Limb (tissue), 2 donors: ENCODE measurements at regions not wholly inside any gene's neighbourhood (a gene's known extent, or its start where the extent isn't known, plus 50 kb on each side); places are given as distances from the start of the nearest gene placed in this dataset.
"Not testable (repeated sequence)": the region's sequence is repeated elsewhere in the genome, so short reads cannot be mapped to it uniquely, and the experiment has no call there.

Experiments
- DNase-seq, 2 donors: peaks; one replicate each; pipeline ENCODE4 v3.0.0-alpha.2; 2016; ENCODE audit errors: extremely low spot score in 2 of 2

DNA sequence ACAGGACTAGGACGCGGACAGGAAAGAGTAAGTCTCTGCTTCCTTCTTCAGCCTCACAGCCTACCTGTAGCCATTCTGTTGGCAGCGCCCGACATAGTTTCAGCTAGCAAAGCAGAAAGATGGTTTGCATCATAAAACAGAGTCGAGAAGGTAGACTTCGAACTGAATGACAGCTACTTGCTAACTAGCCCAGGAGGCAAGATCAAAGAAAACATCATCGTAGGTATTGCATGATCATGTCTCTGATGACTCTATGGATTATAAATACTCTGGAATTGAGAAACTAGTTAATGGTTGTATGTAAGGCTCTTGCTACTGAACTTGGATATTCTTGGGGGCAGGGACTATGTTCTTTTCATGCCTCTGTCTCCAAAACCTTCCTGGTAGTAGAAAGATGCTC is 333.1 kb upstream of the KLF3 start:
- DNase-seq, result no peak

DNA sequence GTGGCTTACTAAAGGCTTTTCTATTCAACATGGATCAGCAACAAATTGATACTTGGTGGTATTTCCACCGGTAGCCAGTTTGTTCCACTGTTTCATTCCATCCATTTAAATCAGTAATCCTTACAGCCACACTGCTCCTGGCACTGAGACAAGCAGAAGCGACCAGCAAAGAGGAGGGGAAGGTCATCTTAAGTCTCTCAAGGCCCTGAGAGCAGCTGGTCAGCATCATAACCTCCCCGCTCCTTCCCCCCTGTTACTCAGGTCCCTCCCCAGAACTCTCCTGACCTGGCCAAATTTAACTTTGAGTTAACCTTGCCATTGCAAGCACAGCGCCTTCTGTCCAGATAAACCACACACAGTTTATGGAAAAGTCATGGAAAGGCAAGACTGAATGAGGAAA is 331.3 kb upstream of the KLF3 start:
- DNase-seq, result no peak

DNA sequence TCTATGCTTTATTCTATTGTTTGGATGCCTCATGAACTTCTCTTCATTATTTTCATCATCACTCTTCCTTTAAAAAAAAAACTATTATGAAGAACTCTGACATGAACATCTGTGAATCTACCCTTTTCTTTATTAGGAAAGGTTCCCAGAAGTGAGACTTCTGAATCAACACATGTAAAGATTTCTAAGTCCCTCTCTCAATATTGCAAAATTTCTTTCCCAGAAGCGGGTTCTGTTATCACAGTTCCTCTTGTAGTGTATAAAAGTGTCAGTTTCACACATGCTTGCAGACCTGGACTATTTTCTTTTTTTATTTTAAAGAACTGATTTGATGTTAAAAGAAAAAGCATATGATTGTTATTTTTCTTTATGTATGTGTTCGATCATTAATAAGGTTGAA is 330.8 kb upstream of the KLF3 start:
- no peak for DNase-seq

DNA sequence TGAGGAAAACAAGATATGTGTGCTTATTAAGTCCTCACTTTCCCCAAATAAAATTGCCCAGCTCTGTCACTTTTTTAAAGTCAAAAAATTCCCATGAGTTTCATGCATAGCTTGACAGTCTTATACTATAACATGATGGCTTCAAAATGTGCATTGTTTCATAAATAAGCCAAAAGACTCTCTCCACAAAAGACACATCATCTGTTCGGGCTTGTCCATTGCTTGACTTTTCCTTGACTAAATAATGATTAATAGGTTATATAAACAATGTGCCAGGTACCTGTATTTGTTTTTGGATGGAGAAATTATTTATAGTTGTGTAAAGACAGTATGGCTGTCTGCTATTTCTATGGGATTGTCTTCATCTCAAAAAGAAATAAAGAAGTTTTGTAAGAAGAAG is 329.2 kb upstream of the KLF3 start:
- DNase-seq, result no peak

DNA sequence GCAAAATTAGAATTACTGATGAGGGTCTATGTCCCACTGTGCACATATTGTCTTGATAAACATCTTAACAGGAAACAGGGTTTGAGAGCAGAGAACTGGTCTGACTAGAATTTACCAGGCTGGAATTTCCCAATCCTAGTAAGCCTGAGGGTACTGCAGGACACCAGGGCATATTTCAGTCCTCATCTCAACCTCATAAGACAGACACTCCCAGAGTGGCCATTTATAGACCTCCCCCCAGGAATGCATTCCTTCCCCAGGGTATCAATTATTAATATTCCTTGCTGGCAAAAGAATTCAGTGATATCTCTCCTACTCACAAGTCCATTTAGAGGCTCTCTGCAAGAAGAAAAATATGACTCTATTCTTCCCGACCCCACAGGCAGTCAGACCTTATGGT is 325.1 kb upstream of the KLF3 start:
- DNase-seq, result not testable (repeated sequence)

DNA sequence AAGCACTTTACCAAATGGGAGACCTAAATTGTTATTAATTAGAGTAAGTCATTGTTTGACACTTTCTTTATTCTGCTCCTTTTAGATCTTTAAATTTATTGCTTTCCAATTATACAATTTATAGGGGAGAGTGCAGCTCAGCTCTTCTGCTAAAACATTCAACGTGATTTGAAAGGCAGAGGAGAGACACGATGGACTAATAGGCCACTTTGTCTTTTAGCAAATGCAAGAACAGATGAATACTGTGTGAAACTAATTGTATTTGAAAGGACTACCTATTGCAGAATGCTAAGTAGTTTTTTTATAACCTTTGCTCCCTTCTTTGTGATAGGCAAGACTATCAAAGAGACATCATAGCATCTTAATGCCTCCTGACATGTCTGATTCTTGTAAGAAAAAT is 320.4 kb upstream of the KLF3 start:
- DNase-seq, result no peak

DNA sequence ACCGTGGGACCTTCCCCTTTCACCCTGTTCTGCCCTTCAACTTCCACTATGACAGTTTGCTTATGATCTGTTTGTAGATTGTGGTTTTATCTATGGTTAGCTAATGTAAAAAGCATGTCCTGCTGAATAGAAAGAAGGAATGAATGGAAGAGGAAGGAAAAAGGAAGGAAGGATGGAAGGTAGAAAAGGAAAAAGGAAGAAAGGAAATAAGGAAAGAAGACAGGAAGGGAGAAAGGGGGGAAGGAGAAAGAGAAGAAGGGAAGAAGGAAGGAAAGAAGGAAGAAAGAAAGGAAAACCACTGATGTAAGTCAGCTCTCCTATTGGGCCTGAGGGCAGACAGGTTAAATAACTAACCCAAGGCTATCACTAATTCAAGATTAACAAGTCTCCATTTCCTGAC is 319.1 kb upstream of the KLF3 start:
- DNase-seq, result no peak

DNA sequence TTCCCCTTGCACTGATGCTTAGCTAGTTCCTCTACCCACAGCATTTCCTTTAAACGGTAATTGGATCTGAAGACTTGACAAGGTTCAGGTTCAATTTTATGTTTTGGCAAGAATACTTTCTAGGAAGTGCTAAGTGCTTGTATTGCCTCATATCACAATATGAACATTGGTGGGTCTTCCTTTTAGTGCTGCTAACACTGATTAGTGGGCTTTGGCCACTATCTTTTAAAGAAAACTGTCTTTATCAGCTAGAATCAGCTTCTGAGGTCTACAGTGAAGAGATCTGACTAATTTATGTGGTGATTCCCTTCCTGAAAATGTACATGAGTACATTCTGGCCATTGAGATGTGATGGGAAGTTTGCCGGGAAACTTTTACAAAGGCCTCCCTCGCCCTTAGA is 316.7 kb upstream of the KLF3 start:
- no peak for DNase-seq

DNA sequence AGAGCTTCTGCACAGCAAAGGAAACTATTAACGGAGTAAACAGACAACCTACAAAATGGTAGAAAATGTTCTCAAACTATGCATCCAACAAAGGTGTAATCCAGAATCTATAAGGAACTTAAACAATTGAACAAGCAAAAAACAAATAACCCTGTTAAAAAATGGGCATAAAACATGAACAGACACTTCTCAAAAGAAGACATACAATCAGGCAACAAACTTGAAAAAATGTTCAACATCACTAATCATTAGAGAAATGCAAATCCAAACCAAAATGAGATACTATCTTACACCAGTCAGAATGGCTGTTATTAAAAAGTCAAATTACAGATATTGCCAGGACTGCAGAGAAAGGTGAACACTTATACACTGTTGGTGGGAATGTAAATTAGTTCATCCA is 309.6 kb upstream of the KLF3 start:
- DNase-seq, result no peak

DNA sequence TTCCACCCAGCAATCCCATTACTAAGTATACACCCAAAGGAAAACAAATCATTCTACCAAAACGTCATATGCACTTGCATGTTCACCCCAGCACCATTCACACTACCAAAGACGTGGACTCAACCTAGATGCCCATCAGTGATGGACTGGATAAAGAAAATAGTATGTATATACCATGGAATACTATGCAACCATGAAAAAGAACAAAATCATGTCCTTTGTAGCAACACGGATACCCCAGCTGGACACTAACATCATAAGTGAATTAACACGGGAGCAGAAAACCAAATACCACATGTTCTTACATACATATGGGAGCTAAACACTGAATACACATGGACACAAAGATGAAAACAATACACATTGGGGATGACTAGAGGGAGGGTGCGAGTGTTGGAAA is 309.1 kb upstream of the KLF3 start:
- no peak for DNase-seq

DNA sequence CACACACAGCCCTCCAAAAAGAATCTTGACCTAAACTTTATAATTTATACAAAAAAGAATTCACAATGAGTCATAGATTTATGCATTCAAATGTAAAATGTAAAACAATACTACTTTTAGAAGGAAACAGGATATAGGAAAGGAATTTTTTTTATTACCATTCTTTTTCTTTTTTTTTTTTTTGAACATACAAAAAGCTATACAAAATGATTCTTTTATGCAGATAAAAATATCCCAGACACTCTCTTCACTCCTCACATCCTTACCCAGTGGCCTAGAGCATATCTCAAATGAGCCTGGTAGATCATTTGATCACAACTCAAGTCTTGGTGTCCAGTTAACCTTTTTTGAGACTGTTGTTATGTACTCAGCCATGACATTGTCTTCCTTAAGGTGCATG is 307.3 kb upstream of the KLF3 start:
- DNase-seq, result no peak

DNA sequence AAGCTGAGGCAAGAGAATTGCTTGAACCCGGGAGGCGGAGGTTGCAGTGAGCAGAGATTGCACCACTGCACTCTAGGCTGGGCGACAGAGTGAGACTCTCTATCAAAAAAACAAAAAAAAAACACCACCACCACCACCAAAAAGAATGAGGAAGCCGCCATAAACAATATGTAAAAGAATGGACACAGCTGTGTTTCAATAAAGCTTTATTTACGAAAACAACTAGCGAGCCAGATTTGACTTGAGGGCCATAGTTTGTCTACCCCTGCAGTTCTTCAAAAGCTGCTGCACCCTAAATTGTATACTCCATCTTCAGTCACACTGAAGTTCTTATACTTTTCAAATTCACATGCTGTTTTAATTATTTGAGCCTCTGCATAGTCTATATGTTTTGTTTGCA is 306.5 kb upstream of the KLF3 start:
- DNase-seq, result no peak

DNA sequence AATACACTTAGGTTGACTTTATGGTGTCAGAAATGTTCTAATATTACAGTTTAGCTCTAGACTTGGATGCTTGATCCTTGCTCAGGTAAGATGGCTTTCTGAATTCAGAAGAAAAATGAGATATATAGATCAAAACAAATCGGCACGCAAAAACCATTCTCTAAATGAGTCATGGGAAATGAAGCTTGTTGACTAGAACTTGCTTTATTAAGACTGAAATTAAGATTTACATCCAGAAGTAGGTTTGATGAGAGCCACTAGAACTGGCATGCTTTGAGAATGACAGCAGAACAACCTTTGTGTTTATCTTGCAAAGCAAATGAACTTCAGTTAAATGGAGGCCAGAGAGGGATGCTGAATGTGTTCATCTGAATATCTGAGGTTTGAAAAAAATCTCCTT is 304.9 kb upstream of the KLF3 start:
- DNase-seq, result no peak

DNA sequence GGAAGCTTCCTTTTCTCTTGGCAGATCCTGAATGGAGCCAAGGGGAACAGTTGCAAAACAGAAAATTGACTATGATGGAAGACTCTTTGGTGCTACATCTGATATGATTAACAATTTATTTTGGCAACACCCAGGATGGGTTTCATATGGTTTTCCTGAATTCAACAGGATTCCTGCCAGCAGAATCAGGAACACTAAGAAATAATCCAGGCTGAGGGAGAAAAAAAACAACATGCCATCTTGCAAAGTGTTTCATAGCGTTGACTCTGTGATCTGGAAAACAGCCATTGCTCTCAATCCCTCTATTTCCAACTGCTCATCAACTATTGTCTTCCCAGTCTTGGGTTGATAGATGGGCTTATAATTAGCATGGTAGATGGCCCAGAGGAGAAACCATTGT is 303.8 kb upstream of the KLF3 start:
- no peak for DNase-seq

DNA sequence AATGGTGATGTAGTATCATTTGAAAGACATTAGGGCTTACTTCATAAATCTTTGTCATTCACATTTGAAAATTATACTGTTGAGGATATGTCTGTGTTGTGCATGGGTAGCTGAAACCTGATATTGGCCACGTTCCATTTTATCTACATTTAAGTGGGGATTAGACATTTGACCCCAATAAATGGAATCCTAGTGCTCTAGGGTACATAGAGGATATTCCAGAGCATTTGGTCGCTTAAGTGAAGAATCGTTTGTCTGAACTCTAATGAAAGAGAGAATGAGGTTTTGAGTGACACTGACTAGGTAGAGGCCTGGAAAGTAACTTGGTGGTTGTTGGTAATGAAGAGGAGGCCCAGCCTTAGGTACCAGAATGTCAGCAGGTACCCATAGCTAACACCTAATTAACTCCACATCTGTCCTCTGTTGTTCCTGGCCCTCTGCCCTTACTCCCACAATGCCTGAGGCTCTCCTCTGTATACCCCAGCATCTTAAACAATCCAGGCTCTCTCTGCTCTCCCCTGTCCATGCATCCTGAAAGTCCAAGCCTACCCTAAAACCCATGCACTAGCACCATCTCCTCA is 299.5 kb upstream of the KLF3 start:
- DNase-seq, result no peak

DNA sequence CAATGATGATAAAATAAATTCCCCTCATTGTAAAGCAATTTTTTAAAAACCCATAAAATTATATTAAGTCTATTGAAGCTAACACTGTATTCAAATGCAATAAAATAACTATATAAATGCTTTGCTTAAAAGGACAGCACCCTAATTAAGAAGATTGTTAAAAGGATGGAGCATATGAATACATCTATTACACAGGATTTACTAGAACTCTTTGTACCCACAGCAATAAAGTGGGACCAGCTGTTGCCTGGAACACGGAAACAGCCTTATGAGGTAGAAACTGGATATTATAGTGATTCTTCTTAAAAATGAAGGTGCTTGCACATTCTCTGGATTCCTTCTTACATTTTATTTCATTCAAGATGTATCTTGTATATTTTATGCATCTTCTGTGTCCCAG is 298.7 kb upstream of the KLF3 start:
- DNase-seq, result no peak

DNA sequence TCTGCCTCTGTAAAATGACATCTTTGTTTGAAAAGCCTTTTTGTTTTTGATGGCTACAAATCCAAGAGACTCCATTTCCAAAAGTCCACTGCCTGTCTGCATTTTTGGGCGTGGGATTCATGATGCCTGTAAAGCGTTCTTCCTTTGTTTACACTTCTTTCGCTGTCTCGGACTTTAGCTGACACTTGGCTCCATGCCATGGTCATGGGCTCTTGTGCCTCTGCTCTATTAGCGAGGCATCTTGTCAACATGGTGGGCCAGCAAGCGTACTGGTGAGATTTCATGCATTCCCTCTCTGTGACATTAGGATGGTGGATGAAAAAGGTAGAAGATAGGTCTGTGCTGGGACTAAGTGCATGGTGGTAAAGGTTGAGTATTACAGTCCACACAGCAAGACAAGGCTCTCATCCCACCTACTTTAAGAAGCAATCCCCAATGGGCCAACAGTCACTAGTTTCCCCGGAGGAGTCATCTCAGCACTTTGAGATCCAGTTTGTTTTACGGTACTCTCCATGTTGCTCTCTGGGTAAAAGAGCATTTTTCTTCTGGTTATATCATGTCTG is 298.2 kb upstream of the KLF3 start:
- no peak for DNase-seq

DNA sequence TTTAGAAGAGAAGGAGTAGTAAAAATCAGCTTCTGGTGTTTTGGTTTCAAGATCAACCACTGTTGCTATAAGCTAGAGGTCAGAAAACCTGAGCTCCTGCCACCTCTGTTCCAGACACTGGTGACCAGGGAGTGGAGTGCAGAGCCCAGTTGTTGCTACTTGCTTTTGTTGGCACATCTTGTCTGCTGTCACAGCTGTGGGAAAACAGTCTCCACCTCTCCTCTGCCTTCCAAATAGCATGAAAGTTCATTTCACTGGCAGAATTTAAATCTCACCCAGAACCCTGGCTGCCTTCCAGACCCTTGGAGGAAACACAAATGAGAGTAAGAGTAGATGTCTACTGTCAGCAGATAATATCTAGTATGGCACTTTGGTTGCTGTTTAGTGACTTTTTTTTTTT is 297.5 kb upstream of the KLF3 start:
- peak in 1 of 2 donors; percentile 53 for DNase-seq

DNA sequence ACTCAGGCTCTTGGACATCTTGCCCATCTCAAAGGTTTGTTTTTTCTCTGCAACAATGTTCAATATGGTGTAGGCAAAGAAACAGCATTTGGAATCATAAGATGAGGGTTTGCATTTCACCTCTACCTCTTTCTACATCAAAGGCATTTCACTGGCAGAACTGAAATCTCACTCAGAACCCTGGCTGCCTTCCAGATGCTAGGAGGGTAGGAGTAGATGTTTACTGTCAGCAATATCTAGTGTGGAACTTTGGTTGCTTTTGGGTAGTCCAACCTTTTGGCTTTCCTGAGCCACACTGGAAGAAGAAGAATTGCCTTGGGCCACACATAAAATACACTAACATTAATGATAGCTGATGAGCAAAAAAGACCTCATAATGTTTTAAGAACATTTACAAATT is 297.0 kb upstream of the KLF3 start:
- no peak for DNase-seq

DNA sequence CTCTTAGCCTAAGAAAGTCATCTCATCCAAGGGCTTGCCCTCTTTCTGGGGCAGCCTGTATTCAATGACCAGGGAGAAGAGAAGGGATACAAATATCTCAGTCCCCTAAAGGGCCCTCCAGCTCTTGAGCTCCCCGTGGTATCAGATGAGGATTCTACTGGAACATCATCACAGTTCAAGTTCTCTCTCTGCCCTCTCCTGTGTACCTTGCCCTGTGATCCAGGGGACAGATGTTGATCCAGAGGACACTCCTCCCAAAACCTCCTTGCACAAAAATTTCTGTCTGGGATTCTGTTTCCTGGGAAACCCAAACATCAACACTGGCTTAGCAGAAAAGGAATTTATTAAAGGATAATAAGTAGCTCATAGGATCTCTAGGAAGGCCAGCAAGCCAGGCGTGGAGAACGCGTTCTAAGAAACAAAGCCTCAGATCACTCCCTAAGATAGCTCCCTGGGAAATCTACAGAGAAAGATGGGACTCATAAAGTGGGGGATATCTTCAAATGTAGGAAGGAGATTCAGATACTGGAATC is 296.3 kb upstream of the KLF3 start:
- peak in 1 of 2 donors; percentile 40 for DNase-seq

DNA sequence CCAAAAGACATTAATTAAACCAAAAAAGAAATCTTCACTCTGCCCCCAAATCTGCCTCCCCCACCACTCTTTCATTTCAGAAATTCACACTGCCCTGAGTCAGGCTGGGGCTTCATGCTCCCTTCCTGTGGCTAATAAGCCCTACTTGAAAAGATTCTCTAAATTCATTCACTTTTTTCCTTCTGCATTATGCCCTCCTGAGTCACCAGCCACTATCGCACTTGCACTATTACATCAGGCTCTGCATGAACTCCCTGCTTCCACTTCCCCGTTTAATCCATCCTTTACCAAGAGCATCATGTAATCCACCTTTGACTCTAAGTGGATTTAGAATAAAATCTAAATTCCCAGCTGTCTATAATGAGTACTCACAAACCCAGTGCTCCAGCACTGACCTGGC is 295.4 kb upstream of the KLF3 start:
- no peak for DNase-seq

DNA sequence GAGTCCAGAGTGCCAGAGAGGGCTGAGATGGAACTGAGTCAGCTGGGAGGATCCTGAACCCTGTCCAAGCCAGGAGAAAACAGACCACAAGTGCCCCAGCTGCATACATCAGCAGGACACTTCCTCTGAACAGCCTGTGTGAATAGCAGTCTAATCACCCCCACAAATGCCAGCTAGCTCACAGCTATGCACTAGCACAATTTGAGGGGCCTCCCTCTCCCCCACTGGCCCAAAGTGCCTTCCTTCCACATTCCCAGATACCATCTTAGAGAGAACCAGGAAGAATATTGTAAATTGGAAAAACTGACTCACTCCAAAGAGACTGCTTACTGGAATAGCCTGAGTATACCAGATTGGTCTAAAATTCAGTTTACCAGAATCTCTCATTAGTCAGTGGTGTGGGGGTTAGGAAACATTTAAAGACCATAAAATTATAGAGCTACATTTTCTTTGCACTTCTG is 292.6 kb upstream of the KLF3 start:
- DNase-seq, result no peak

DNA sequence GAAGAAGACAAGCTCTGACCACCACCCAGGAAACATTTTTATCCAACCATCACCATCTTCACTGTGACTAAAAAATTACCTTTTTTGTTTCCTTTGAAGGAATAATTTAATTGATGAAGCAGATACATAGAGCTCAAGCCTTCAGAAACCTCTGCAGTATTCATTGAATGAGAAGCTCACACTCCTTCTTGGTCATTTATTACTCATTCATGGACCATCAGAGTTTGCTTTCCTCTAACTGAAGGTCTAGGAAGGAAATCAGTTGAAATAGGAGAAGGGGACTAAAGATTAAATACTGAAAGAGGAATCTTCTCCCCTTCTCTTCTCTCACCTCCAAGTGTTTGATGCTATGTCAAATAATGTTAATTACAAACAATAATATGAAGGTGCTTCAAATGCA is 290.6 kb upstream of the KLF3 start:
- DNase-seq, result no peak

DNA sequence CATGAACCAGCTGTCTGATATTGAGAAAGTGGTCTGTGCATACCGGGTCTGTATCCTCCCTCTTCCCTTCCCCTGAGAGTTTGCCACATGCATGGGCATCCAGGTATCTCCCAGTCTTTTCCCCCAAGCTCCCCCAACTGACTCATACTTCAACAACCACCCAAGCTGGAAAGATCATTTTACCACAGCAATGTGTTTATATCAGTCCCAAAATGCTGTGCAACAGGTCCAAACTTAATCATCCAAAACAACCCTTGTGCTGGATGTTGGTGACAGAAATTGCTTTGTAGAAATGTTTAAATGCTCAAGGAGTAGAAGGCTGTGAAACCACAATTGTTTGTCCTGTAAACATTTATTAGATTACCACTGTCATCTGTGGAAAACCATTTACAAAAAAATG is 286.8 kb upstream of the KLF3 start:
- DNase-seq, result no peak
